ENCODE measurements at regions not wholly inside any gene's neighbourhood (a gene's known extent, or its start where the extent isn't known, plus 50 kb on each side); places are given as distances from the start of the nearest gene placed in this dataset.

GRCh38 chrX:119181491-119181890 is 53.9 kb upstream of the KIAA1210 start:
- in situ Hi-C loops (cut with HindIII; ENCODE audit: low sequenced_read_pairs) = no loop called here
- H3K4me3 ChIP-seq (ENCODE audit: low read depth, low read length) = no peak overlapping the region
- peak; percentile 30 for TF ChIP-seq CTCF (IDR thresholded peaks at IDR 0.05; ENCODE audit: low read depth, low read length)
- DNase-seq (ENCODE audit: low read depth, low spot score) = no peak

- no peak for DNase-seq (ENCODE audit: low read depth, low spot score)
- in situ Hi-C loops (cut with HindIII; ENCODE audit: low sequenced_read_pairs) = no loop called here
These were observed 49.9 kb upstream of the PGRMC1 start for GRCh38 chrX:119186194-119186593.

More at GRCh38 chrX:119186194-119186593, 49.9 kb upstream of the PGRMC1 start:
- H3K4me3 ChIP-seq (ENCODE audit: low read depth, low read length) = no peak overlapping the region
- TF ChIP-seq CTCF (IDR thresholded peaks at IDR 0.05; ENCODE audit: low read depth, low read length) = no peak
